ENCODE measurements at regions not wholly inside any gene's neighbourhood (a gene's known extent, or its start where the extent isn't known, plus 50 kb on each side); places are given as distances from the start of the nearest gene placed in this dataset.

GRCh38 chr11:33577204-33577603 lies 123.4 kb downstream of the C11orf91 start:
- TF ChIP-seq CTCF (IDR thresholded peaks at IDR 0.05) (no peak), POLR2A (IDR thresholded peaks at IDR 0.05) (no peak)

All from body of pancreas (tissue), 4 donors.